ENCODE measurements at regions not wholly inside any gene's neighbourhood (a gene's known extent, or its start where the extent isn't known, plus 50 kb on each side); places are given as distances from the start of the nearest gene placed in this dataset.
A peak's percentile ranks its signal among the peaks of the same experiment; 100 is the strongest.
"Not testable (repeated sequence)": the region's sequence is repeated elsewhere in the genome, so short reads cannot be mapped to it uniquely, and the experiment has no call there.

- DNase-seq = peak; percentile 14
Measured at GRCh38 chr2:145563741-145564615, 1044.1 kb upstream of the ZEB2 start.

- no peak for DNase-seq
Measured at GRCh38 chr2:145561152-145561551, 1041.2 kb upstream of the ZEB2 start.

GRCh38 chr2:145558617-145559350 is 1038.9 kb upstream of the ZEB2 start:
- no peak for DNase-seq

- no peak for DNase-seq
Measured at GRCh38 chr2:145555360-145555759, 1035.4 kb upstream of the ZEB2 start.

- DNase-seq = no peak
Measured at GRCh38 chr2:145551686-145552085, 1031.8 kb upstream of the ZEB2 start.

- no peak for DNase-seq
Measured at GRCh38 chr2:145548479-145548878, 1028.6 kb upstream of the ZEB2 start.

- no peak for DNase-seq
Measured at GRCh38 chr2:145547620-145548019, 1027.7 kb upstream of the ZEB2 start.

GRCh38 chr2:145546091-145546490 is 1026.2 kb upstream of the ZEB2 start:
- no peak for DNase-seq

GRCh38 chr2:145543856-145544255 is 1023.9 kb upstream of the ZEB2 start:
- DNase-seq = no peak

GRCh38 chr2:145543155-145543554 is 1023.2 kb upstream of the ZEB2 start:
- no peak for DNase-seq

- no peak for DNase-seq
Measured at GRCh38 chr2:145541028-145541427, 1021.1 kb upstream of the ZEB2 start.

GRCh38 chr2:145538661-145539350 is 1018.9 kb upstream of the ZEB2 start:
- no peak for DNase-seq

GRCh38 chr2:145530653-145531052 is 1010.7 kb upstream of the ZEB2 start:
- DNase-seq = no peak

GRCh38 chr2:145524836-145525235 is 1004.9 kb upstream of the ZEB2 start:
- DNase-seq = no peak

- no peak for DNase-seq
Measured at GRCh38 chr2:145524303-145524702, 1004.4 kb upstream of the ZEB2 start.

- not testable (repeated sequence) for DNase-seq
Measured at GRCh38 chr2:145519254-145519653, 999.3 kb upstream of the ZEB2 start.

GRCh38 chr2:145511946-145512345 is 992.0 kb upstream of the ZEB2 start:
- no peak for DNase-seq

- DNase-seq = no peak
Measured at GRCh38 chr2:145503511-145503910, 983.6 kb upstream of the ZEB2 start.

GRCh38 chr2:145501920-145502319 is 982.0 kb upstream of the ZEB2 start:
- no peak for DNase-seq

GRCh38 chr2:145495590-145495989 is 975.7 kb upstream of the ZEB2 start:
- DNase-seq = no peak

GRCh38 chr2:145494441-145494840 is 974.5 kb upstream of the ZEB2 start:
- DNase-seq = no peak

GRCh38 chr2:145488571-145488970 is 968.7 kb upstream of the ZEB2 start:
- no peak for DNase-seq

GRCh38 chr2:145484448-145485097 is 964.7 kb upstream of the ZEB2 start:
- DNase-seq = no peak

All from NCI-H187 treated with DMSO at 0.1 percent for 48 hours (cell line).